Cardiac fibroblast (primary cell): ENCODE measurements at regions not wholly inside any gene's neighbourhood (a gene's known extent, or its start where the extent isn't known, plus 50 kb on each side); places are given as distances from the start of the nearest gene placed in this dataset.

Source experiments
- DNase-seq, 2 donors: peaks; one replicate each; pipeline versions ENCODE4 v3.0.0 to v3.0.0-alpha.2; 2010; ENCODE audit warnings: low read depth in 2 of 2
- H3K4me3 ChIP-seq, 2 donors: replicated peaks in 1 of 2; 1 replicate in 1 of 2; 2 replicates in 1 of 2; pipeline ENCODE4 v1.5.1; 2011; ENCODE audit warnings: low read depth in 2 of 2, low read length in 2 of 2, mild to moderate bottlenecking in 2 of 2, moderate library complexity in 1 of 2
- CTCF ChIP-seq: IDR thresholded peaks from one replicate; pipeline ENCODE4 v1.5.1; 2011; ENCODE audit warnings: low read depth, mild to moderate bottlenecking, low read length, inconsistent platforms

DNA sequence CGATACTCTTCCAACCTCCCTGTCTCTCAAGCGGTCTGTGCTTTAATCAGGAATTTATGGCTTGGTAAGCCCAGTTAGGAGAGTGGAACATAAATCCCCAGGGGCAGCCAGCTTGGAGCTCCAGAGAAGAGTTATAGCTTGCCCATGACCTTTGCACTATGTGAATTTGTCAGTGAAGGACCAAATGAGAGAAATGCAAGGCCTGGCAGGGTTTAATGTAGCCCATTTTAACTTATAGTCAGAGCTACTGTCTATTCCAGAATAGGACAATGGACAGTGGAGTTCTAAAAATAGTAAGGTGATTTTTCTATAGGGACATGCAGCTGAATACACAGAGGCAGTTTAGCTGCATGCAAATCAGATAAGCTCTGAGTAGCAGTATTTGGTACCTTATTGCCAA is 142.6 kb upstream of the CAV2 start:
- peak in 1 of 2 donors; percentile 25 for DNase-seq
- TF ChIP-seq CTCF, result no peak
- H3K4me3 ChIP-seq, result no peak overlapping the region

DNA sequence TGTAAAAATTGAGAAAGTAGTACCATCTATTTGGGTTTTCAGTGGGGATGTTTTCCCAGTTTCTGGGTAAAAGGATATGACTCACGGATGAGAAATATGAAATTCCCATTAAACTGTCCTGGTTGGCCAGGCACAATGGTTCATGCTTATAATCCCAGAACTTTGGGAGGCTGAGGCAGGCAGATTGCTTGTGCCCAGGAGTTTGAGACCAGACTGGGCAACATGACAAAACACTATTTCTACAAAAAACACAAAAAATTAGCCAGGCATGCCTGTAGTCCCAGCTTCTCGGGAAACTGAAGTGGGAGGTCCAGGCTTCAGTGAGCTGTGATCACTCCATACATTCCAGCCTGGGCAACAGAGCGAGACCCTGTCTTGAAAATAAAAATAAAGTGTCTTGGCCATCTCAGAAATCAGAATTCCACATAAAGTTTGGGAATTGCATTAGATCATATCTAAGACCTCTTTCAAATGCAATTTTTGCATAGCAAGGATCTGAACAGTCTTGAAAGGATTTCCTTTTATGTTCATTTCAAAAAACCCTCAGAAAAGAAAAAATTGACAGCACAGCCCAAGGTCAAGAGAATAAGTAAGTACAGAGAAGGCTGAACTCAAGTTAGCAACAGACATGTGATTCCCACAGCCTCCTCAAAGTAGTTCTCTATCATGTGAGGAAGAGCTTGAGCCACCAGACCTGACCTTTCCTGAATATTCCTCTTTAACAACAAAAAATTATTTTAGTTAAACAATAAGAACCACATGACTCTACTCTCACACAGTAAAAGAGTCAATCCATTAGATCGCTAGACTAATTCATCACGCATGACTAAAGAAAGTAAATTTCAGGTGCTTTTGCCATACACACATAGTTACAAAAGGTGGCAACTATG is 141.5 kb upstream of the CAV2 start:
- DNase-seq, result peak; percentile 50 to 54

GRCh38 chr7:116361767-116362166 is 137.8 kb upstream of the CAV2 start:
- H3K4me3 ChIP-seq, result no peak overlapping the region
- TF ChIP-seq CTCF, result no peak
- no peak for DNase-seq

More for the DNA sequence above, 141.5 kb upstream of the CAV2 start:
- TF ChIP-seq CTCF, result no peak
- no peak overlapping the region for H3K4me3 ChIP-seq

- DNase-seq, result peak in 1 of 2 donors; percentile 68
- no peak for TF ChIP-seq CTCF
- no peak overlapping the region for H3K4me3 ChIP-seq
Observed at GRCh38 chr7:116363637-116364432, 135.7 kb upstream of the CAV2 start.

DNA sequence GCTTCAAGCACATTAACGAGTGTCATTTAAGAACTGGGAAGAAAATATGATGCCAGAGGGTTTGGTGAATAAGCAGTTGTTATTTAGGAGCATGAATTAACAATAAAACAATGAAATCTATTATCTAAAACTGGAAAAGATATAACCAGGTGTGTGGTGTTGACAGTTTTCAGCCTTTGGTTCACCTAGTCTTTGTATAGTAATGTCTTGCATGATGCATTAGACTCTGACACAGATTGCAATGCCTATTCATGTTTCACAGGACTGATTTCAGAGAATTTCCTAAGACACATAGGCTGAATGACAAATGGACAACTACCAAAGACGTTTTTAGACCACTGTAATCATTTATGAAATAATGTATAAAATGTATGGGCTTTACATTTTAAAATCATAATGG is 135.1 kb upstream of the CAV2 start:
- no peak for DNase-seq

DNA sequence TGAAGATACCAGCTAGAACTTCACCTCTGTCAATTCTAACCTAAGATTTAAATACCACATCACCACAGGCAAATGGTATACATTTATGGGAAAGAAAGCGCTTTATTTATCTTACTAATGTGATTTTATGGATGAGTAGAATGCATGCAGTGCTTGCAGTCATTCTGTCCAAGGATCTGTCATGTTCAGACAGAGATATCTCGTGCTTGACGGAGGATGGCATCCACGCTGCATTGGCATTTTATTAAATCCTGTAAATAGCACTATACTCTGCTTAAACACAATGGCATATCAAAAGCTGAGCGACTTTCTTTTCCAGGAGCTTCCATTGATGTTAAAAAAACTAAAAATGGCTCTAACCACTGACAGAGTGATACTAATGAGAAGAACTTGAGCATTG is 133.7 kb upstream of the CAV2 start:
- H3K4me3 ChIP-seq, result no peak overlapping the region
- TF ChIP-seq CTCF, result no peak
- no peak for DNase-seq

More for the DNA sequence above, 135.1 kb upstream of the CAV2 start:
- no peak overlapping the region for H3K4me3 ChIP-seq
- TF ChIP-seq CTCF, result no peak
